ENCODE measurements at regions not wholly inside any gene's neighbourhood (a gene's known extent, or its start where the extent isn't known, plus 50 kb on each side); places are given as distances from the start of the nearest gene placed in this dataset.
"Not testable (repeated sequence)": the region's sequence is repeated elsewhere in the genome, so short reads cannot be mapped to it uniquely, and the experiment has no call there.

- not testable (repeated sequence) for H3K4me3 Mint-ChIP-seq, H3K36me3 Mint-ChIP-seq, H3K4me1 Mint-ChIP-seq, H3K9me3 Mint-ChIP-seq, H3K27ac Mint-ChIP-seq, H3K27me3 Mint-ChIP-seq
Observed at GRCh38 chr7:75259454-75260003, 135.9 kb upstream of the TRIM73 start.

GRCh38 chr7:75261660-75262059 is 133.8 kb upstream of the TRIM73 start:
- H3K36me3 Mint-ChIP-seq, H3K27ac Mint-ChIP-seq, H3K27me3 Mint-ChIP-seq, H3K4me3 Mint-ChIP-seq, H3K9me3 Mint-ChIP-seq, H3K4me1 Mint-ChIP-seq: not testable (repeated sequence)

GRCh38 chr7:75268158-75268557 is 127.3 kb upstream of the TRIM73 start:
- not testable (repeated sequence) for H3K4me1 Mint-ChIP-seq, H3K9me3 Mint-ChIP-seq, H3K27me3 Mint-ChIP-seq, H3K4me3 Mint-ChIP-seq, H3K36me3 Mint-ChIP-seq, H3K27ac Mint-ChIP-seq

- not testable (repeated sequence) for H3K36me3 Mint-ChIP-seq, H3K27me3 Mint-ChIP-seq, H3K9me3 Mint-ChIP-seq, H3K27ac Mint-ChIP-seq, H3K4me1 Mint-ChIP-seq, H3K4me3 Mint-ChIP-seq
Observed at GRCh38 chr7:75269159-75269558, 126.3 kb upstream of the TRIM73 start.

- H3K27me3 Mint-ChIP-seq, H3K27ac Mint-ChIP-seq, H3K36me3 Mint-ChIP-seq, H3K4me1 Mint-ChIP-seq, H3K4me3 Mint-ChIP-seq, H3K9me3 Mint-ChIP-seq: not testable (repeated sequence)
Observed at GRCh38 chr7:75274114-75274513, 121.3 kb upstream of the TRIM73 start.

Data from IgD-negative memory B cell (primary cell).